C4-2B (cell line): ENCODE measurements at regions not wholly inside any gene's neighbourhood (a gene's known extent, or its start where the extent isn't known, plus 50 kb on each side); places are given as distances from the start of the nearest gene placed in this dataset.

Experiments
- ZFX ChIP-seq: fragments of 450-650 bp; IDR thresholded peaks from 2 replicates; pipeline ENCODE4 v1.6.1; 2017
- TF ChIP-seq, protein P1 (sequence below): fragments of 450-650 bp; conservative IDR thresholded peaks from 2 replicates; pipeline ENCODE4 v1.5.1; 2017; ENCODE audit warnings: mild to moderate bottlenecking

DNA sequence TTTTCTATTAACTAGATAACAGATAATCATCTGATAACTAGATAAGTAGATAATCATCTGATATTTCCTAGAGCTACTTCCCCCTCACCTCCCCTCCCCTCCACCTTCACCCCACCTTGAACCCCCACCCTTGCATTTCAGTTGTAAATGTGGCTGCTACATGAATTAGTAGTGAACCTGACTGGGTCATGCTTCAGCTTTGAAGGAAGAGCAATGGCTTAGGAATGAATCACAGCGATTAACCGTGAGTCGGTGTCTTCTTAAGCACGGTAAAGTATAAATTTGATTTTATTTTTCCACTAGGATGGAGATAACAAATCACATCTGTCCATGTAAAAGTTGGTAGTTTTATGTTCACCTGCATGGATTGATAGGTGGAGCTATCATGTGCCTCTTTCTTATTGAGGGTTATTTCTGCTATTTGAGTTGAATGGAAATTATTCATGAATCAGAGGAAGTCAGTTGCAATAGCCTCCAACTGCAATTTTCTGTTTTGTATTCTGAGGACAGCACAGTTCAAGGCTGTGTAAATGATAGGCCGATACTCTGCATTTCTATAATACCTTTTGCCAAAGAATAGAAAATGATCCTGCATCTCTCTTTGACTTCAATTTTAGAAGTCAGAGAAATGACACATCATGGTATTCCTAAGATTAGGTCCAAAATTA is 235.0 kb downstream of the PTGER3 start:
- TF ChIP-seq, protein P1, sequence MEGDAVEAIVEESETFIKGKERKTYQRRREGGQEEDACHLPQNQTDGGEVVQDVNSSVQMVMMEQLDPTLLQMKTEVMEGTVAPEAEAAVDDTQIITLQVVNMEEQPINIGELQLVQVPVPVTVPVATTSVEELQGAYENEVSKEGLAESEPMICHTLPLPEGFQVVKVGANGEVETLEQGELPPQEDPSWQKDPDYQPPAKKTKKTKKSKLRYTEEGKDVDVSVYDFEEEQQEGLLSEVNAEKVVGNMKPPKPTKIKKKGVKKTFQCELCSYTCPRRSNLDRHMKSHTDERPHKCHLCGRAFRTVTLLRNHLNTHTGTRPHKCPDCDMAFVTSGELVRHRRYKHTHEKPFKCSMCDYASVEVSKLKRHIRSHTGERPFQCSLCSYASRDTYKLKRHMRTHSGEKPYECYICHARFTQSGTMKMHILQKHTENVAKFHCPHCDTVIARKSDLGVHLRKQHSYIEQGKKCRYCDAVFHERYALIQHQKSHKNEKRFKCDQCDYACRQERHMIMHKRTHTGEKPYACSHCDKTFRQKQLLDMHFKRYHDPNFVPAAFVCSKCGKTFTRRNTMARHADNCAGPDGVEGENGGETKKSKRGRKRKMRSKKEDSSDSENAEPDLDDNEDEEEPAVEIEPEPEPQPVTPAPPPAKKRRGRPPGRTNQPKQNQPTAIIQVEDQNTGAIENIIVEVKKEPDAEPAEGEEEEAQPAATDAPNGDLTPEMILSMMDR: no peak
- no peak for TF ChIP-seq ZFX
